ENCODE measurements at regions not wholly inside any gene's neighbourhood (a gene's known extent, or its start where the extent isn't known, plus 50 kb on each side); places are given as distances from the start of the nearest gene placed in this dataset.

- TF ChIP-seq POLR2AphosphoS5 (IDR thresholded peaks at IDR 0.05; ENCODE audit: low read depth, low read length) (no peak), TAF1 (IDR thresholded peaks at IDR 0.05; ENCODE audit: borderline replicate concordance, low read depth, low read length) (no peak)
Observed at GRCh38 chr10:94111367-94111766, 117.6 kb downstream of the PLCE1 start.
